ENCODE measurements at regions not wholly inside any gene's neighbourhood (a gene's known extent, or its start where the extent isn't known, plus 50 kb on each side); places are given as distances from the start of the nearest gene placed in this dataset.

- TF ChIP-seq, protein P1, sequence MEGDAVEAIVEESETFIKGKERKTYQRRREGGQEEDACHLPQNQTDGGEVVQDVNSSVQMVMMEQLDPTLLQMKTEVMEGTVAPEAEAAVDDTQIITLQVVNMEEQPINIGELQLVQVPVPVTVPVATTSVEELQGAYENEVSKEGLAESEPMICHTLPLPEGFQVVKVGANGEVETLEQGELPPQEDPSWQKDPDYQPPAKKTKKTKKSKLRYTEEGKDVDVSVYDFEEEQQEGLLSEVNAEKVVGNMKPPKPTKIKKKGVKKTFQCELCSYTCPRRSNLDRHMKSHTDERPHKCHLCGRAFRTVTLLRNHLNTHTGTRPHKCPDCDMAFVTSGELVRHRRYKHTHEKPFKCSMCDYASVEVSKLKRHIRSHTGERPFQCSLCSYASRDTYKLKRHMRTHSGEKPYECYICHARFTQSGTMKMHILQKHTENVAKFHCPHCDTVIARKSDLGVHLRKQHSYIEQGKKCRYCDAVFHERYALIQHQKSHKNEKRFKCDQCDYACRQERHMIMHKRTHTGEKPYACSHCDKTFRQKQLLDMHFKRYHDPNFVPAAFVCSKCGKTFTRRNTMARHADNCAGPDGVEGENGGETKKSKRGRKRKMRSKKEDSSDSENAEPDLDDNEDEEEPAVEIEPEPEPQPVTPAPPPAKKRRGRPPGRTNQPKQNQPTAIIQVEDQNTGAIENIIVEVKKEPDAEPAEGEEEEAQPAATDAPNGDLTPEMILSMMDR (IDR thresholded peaks at IDR 0.05), result no peak
- TF ChIP-seq POLR2A (IDR thresholded peaks at IDR 0.05), result no peak
Observed at GRCh38 chr12:5292651-5293050, 139.3 kb upstream of the NTF3 start.

Data from Peyer's patch (tissue), 4 donors.